K562 (cell line): ENCODE measurements at regions not wholly inside any gene's neighbourhood (a gene's known extent, or its start where the extent isn't known, plus 50 kb on each side); places are given as distances from the start of the nearest gene placed in this dataset.

Experiments
- CEBPB ChIP-seq: fragments of 450-650 bp; IDR thresholded peaks from 2 replicates; pipeline ENCODE4 v1.6.1; 2016; ENCODE audit warnings: missing genetic modification characterization, missing compliant biosample characterization
- SUPT5H ChIP-seq: fragments of 450-650 bp; IDR thresholded peaks from 2 replicates; pipeline ENCODE4 v1.6.1; 2016
- TF ChIP-seq, protein P1 (sequence below), 3 experiments: IDR thresholded peaks in 2 of 3; conservative IDR thresholded peaks in 1 of 3; 2 replicates each; pipeline ENCODE4 v1.5.1; 2011 to 2012; ENCODE audit warnings: low read length in 3 of 3, mild to moderate bottlenecking in 3 of 3, control low read depth in 2 of 3, improper control_type of control experiment in 1 of 3, inconsistent platforms in 1 of 3, low read depth in 1 of 3, mixed read lengths in 1 of 3, moderate library complexity in 1 of 3; ENCODE audit not compliant: insufficient read depth in 2 of 3

DNA sequence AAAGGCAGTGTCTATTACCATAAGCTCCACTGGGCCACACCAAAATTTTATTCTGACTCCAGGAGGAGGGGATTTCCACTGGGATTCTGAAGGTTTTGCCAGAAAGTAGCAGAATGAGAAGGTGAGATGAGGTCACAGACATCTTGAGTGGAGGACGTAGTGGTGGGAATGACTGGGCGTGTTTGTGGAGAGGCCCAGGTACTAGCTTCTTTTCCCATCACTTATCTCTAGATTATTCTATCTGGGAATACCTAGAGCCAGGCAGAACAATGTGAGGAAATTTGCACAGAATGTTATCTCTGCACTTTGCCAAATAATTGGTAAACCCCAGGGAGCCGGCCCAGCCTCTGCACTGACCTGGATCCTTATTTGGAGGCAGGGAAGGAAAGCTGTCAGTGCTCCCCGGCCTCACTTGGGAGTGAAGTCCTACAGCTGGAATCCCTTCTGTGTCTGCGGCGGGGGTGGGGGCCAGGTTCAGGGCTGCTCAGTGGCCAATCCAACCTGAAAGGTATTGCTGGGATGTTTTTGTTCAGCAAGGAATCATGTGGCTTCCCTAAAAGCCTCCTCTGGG lies 129.4 kb downstream of the C12orf75 start:
- TF ChIP-seq, protein P1, sequence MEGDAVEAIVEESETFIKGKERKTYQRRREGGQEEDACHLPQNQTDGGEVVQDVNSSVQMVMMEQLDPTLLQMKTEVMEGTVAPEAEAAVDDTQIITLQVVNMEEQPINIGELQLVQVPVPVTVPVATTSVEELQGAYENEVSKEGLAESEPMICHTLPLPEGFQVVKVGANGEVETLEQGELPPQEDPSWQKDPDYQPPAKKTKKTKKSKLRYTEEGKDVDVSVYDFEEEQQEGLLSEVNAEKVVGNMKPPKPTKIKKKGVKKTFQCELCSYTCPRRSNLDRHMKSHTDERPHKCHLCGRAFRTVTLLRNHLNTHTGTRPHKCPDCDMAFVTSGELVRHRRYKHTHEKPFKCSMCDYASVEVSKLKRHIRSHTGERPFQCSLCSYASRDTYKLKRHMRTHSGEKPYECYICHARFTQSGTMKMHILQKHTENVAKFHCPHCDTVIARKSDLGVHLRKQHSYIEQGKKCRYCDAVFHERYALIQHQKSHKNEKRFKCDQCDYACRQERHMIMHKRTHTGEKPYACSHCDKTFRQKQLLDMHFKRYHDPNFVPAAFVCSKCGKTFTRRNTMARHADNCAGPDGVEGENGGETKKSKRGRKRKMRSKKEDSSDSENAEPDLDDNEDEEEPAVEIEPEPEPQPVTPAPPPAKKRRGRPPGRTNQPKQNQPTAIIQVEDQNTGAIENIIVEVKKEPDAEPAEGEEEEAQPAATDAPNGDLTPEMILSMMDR (IDR thresholded peaks at IDR 0.05 in 2 of 3, conservative IDR thresholded peaks at IDR 0.05 in 1 of 3; ENCODE audit: insufficient read depth in 2 of 3, low read depth in 1 of 3, low read length in 3 of 3), result no peak
- no peak for TF ChIP-seq SUPT5H
- no peak for TF ChIP-seq CEBPB (tag)
